Dermis microvascular lymphatic vessel endothelial cell (primary cell): ENCODE measurements at regions not wholly inside any gene's neighbourhood (a gene's known extent, or its start where the extent isn't known, plus 50 kb on each side); places are given as distances from the start of the nearest gene placed in this dataset.
"Not testable (repeated sequence)": the region's sequence is repeated elsewhere in the genome, so short reads cannot be mapped to it uniquely, and the experiment has no call there.

Source experiments
- DNase-seq, 2 donors: peaks; one replicate each; pipeline versions ENCODE4 v3.0.0 to v3.0.0-alpha.2; 2010; ENCODE audit warnings: low read depth in 2 of 2

GRCh38 chr2:2493496-2493895 is 162.4 kb upstream of the MYT1L start:
- DNase-seq: no peak

GRCh38 chr2:2492800-2493199 is 161.7 kb upstream of the MYT1L start:
- DNase-seq: no peak

GRCh38 chr2:2491964-2492363 is 160.9 kb upstream of the MYT1L start:
- no peak for DNase-seq

GRCh38 chr2:2484301-2484700 is 153.2 kb upstream of the MYT1L start:
- no peak for DNase-seq

- DNase-seq: no peak
Measured at GRCh38 chr2:2482851-2483250, 151.8 kb upstream of the MYT1L start.

GRCh38 chr2:2472881-2473280 is 141.8 kb upstream of the MYT1L start:
- DNase-seq: no peak

DNA sequence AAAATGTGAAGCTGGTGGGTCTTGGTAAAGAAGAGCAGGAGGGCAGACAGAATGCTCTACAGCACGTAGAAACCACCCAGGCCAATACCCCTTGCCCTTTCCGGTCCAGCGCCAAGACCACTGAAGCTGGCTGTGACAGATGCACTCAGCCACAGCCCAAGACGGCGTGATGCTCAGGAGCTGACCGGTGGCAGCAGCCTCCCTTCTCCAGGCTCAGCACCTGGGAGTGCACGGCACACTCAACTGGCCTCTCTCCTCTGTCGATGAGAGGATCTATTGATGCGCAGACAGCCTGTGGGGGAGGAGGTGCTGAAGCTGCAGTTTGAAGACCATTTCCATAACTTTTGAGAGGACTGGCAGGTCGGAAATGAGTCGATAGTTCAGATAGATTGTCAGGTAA is 141.0 kb upstream of the MYT1L start:
- DNase-seq: no peak

- no peak for DNase-seq
Measured at GRCh38 chr2:2466534-2466933, 135.5 kb upstream of the MYT1L start.

- DNase-seq: no peak
Measured at GRCh38 chr2:2464643-2465042, 133.6 kb upstream of the MYT1L start.

DNA sequence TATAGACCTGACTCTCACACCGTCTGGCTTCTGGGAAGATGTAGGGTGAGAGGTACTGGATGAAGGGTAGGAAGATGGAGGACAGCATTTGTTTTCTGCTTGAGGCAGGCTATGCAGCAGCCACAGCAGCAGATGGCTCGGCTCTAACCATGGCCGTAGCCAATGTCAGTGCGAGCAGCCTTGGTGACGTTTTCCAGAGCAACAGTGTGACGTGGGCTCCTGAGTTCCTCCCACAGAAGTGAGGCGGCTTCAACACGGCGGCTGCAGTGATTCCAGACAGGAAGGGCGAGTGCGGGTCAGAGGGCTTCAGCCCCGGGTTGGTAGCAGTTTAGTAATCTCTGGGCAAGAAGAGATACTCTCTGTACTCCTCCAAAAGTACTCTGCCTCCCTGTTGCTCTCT is 133.0 kb upstream of the MYT1L start:
- no peak for DNase-seq

- no peak for DNase-seq
Measured at GRCh38 chr2:2456721-2457120, 125.6 kb upstream of the MYT1L start.

DNA sequence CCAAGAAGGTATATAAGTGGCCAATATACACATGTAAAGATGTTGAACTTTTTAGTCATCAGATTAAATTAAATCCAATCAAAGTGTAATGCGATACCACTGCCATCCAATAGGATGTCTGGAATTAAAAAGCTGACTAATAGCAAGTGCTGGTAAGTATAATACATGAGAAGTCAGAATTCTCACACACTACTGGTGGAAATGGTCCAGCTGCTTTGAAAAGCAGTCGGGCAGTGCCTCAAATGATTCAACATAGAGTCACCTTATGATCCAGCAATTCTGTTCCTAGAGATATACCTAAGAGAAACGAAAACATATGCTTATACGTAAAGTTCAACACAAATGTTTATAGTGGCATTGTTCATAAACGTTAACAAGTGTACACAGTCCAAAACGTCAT is 124.1 kb upstream of the MYT1L start:
- DNase-seq: no peak

DNA sequence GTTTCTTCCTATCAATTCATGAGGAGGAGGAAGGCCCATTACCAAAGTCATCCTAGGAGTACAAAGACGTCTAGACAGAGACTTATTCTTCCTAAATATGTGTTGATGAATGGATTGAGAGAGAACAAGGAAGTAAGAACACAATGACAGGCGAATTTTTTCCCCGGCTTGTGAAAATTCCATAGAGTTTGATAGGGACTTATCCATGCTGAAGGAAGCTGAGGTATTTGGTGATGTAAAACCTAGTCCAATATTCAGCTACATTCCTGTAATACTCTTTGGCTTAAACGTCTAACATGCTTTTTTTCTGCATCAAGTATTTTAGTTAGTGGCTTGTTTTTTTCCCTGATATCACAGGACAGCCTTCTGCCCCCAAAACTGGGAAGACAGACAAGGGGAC is 121.9 kb upstream of the MYT1L start:
- no peak for DNase-seq

- DNase-seq: not testable (repeated sequence)
Measured at GRCh38 chr2:2451275-2451674, 120.2 kb upstream of the MYT1L start.

DNA sequence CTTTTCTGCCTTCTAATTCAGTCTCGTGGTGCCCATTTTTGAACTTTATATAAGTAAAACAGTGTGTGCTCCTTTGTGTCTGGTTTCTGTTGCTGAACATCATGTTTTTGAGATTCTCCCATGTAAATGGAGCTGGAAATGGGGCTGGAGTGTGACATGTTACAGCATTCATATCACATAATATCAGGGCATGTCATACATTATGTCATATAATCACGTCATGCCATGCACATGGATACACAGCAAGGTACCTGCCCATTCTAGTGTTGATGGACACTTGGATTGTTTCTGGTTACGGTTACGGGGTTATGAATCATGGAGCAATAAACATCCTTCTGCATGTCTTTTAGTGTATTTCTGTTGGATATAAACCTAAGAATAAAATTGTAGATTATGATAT is 117.1 kb upstream of the MYT1L start:
- no peak for DNase-seq

DNA sequence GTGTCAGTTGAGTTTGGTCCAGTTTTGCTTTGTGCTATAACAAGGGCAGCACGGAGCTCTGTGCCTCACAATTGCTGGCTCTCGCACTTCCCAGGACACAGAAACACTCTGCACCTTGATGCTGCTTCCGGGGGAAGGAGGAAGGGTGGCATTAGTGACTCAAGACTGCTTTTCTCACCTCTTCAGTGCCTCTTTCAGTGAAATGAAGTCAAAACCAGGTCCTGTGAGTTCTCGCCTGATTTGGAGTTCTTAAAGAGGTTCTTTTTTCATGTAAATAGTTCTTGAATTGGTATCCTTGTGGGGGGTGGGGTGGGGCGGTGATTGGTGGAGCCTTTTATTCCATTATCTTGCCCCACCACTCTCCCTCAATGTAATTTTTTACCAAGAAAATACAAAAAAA is 91.5 kb upstream of the MYT1L start:
- no peak for DNase-seq

DNA sequence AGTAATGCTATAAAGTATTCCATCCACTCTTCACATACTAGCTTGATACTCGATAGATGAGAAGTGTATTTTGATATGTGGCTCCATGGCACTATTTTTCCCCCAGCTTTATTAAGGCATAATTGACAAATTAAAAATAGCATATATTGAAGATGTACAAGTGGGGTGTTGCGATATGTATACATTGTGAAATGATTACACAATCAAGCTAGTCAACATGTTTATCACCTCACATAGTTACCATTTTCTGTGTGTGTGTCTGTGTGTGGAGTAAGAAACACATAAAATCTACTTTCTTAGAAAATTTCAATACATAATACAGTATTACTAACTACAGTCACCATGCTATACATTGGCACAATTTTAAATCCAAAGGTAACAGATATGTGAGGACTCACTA is 82.5 kb upstream of the MYT1L start:
- no peak for DNase-seq

- no peak for DNase-seq
Measured at GRCh38 chr2:2410987-2411386, 79.9 kb upstream of the MYT1L start.

- DNase-seq: no peak
Measured at GRCh38 chr2:2409481-2409880, 78.4 kb upstream of the MYT1L start.

DNA sequence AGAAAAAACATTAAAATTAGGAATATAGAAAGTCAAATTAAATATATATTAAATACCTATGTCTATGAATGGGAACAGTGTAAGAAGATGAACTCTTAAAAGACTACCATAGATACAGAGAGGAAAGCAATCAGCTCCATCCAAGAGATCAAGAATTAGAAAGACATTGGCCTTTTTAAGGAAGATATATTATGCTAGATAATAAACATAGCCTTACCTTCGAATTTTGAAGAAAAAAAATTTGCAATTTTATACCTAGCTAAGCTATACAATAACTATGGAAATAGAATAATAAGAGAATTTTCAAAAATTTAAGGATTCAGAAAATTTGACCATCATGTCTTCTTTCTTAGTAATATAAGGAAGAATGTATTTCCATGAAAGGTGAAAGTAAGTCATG is 74.7 kb upstream of the MYT1L start:
- no peak for DNase-seq

- no peak for DNase-seq
Measured at GRCh38 chr2:2400286-2401038, 69.4 kb upstream of the MYT1L start.

- no peak for DNase-seq
Measured at GRCh38 chr2:2399396-2399795, 68.3 kb upstream of the MYT1L start.

DNA sequence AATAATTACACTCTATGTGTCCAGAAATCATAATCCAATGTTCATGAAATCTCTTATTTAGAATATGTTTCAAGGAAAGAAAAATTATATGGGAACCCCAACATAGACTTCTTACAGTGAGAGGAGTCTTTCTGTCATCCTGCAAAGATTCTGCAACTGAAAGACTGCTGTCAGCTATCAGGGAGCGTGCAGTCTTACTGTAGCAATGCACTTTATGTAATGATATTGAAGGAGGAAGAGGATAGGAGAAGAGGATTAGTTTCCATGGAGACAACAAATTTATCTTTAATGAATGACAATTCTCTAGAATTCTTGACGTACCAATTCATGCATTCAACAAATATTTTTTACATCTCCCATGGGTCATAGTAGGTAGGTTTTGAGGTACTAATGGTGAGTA is 61.3 kb upstream of the MYT1L start:
- no peak for DNase-seq

DNA sequence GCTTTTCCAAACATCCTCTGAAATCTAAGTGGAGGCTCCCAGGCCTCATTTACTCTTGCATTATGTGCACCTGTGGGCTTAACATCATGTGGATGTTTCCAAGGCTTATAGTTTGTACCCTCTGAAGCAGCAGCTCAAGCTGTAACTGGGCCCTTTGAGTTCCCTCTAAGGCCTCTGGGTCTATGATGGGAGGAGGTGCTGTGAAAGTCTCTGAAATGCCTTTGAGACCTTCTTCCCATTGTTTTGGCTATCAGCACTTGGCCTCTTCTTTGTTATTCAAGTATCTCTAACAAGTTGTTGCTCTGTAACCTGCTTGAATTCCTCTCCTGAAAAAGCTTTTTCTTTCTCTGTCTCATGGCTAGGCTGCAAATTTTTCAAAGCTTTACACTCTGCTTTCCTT is 58.1 kb upstream of the MYT1L start:
- no peak for DNase-seq
